H1 (cell line): ENCODE measurements at regions not wholly inside any gene's neighbourhood (a gene's known extent, or its start where the extent isn't known, plus 50 kb on each side); places are given as distances from the start of the nearest gene placed in this dataset.

Experiments
- CTCF ChIA-PET: fragments of 300-600 bp; sonication (Branson Sonifier 250); formaldehyde crosslinking; loops from one replicate; lab custom pipeline; 2021; ENCODE audit not compliant: partially characterized antibody; lab: Charles Lee
- POLR2A ChIA-PET: fragments of 300-600 bp; sonication (Branson Sonifier 250); formaldehyde crosslinking; loops from one replicate; lab custom pipeline; 2021; ENCODE audit warnings: inconsistent platforms; ENCODE audit not compliant: partially characterized antibody; lab: Charles Lee
- DNase-seq, 2 experiments: peaks; one replicate each; pipeline versions ENCODE4 v3.0.0 to v3.0.0-alpha.2; 2010 to 2022; ENCODE audit warnings: low spot score in 2 of 2, low read depth in 1 of 2, mixed read lengths in 1 of 2
- FAIRE-seq: peaks from 2 replicates; lab custom pipeline; 2011; peaks lifted over from hg19 to GRCh38; lab: Jason Lieb, UNC
- H2AFZ ChIP-seq: 2 replicates; pipeline ENCODE4 v1.8.1; 2012; ENCODE audit warnings: low read length, inconsistent platforms
- H2AK5ac ChIP-seq: 2 replicates; pipeline ENCODE4 v1.6.1; 2013; ENCODE audit warnings: low read depth, low read length
- H2BK120ac ChIP-seq: replicated peaks from 2 replicates; pipeline ENCODE3; 2013; ENCODE audit warnings: low read depth, low read length, inconsistent platforms
- H2BK12ac ChIP-seq: 2 replicates; pipeline ENCODE4 v1.6.1; 2013; ENCODE audit warnings: low read depth, low read length
- H2BK15ac ChIP-seq: 2 replicates; pipeline ENCODE4 v1.6.1; 2013; ENCODE audit warnings: low read length
- H2BK20ac ChIP-seq: 2 replicates; pipeline ENCODE4 v1.6.1; 2013; ENCODE audit warnings: low read length
- H2BK5ac ChIP-seq: 2 replicates; pipeline ENCODE4 v1.6.1; 2013; ENCODE audit warnings: low read depth, low read length
- H3K14ac ChIP-seq: 2 replicates; pipeline ENCODE4 v1.6.1; 2013; ENCODE audit warnings: inconsistent platforms; ENCODE audit not compliant: insufficient read length
- H3K18ac ChIP-seq: 2 replicates; pipeline ENCODE4 v1.6.1; 2013; ENCODE audit warnings: low read length; ENCODE audit errors: extremely low read depth
- H3K23ac ChIP-seq: 2 replicates; pipeline ENCODE4 v1.6.1; 2013; ENCODE audit warnings: inconsistent platforms; ENCODE audit not compliant: insufficient read length
- H3K23me2 ChIP-seq: 2 replicates; pipeline ENCODE4 v1.6.1; 2013; ENCODE audit warnings: low read depth, low read length
- H3K27ac ChIP-seq: 2 replicates; pipeline ENCODE4 v1.6.1; 2011; ENCODE audit warnings: low read depth, low read length, inconsistent platforms
- H3K27me3 ChIP-seq, 4 experiments: replicated peaks in 1 of 4; 1 replicate in 1 of 4; 2 replicates in 3 of 4; pipeline versions ENCODE4 v1.6.1 to v1.8.1; 2011 to 2013; ENCODE audit warnings: low read length in 3 of 4, mild to moderate bottlenecking in 3 of 4, inconsistent platforms in 2 of 4, mixed read lengths in 2 of 4, moderate library complexity in 1 of 4; ENCODE audit not compliant: control insufficient read depth in 3 of 4, insufficient read depth in 3 of 4; ENCODE audit errors: extremely low read depth in 1 of 4
- H3K36me3 ChIP-seq, 4 experiments: 2 replicates each; pipeline versions ENCODE4 v1.6.1 to v1.8.1; 2011 to 2013; ENCODE audit warnings: mild to moderate bottlenecking in 4 of 4, low read length in 3 of 4, moderate library complexity in 2 of 4, control low read depth in 1 of 4, inconsistent platforms in 1 of 4; ENCODE audit not compliant: insufficient read depth in 4 of 4, control insufficient read depth in 2 of 4
- H3K4ac ChIP-seq: replicated peaks from 2 replicates; pipeline ENCODE3; 2013; ENCODE audit warnings: low read length, low read depth, mixed read lengths, inconsistent platforms; ENCODE audit not compliant: insufficient read length
- H3K4me1 ChIP-seq, 4 experiments: replicated peaks in 1 of 4; 1 replicate in 1 of 4; 2 replicates in 3 of 4; pipeline versions ENCODE4 v1.6.1 to v1.8.1; 2011 to 2013; ENCODE audit warnings: low read length in 3 of 4, inconsistent platforms in 2 of 4, mixed read lengths in 1 of 4; ENCODE audit not compliant: insufficient read depth in 4 of 4, control insufficient read depth in 3 of 4
- H3K4me2 ChIP-seq, 2 experiments: 2 replicates each; pipeline versions ENCODE4 v1.6.1 to v1.8.1; 2011 to 2013; ENCODE audit warnings: low read depth in 2 of 2, low read length in 2 of 2, control low read depth in 1 of 2, inconsistent platforms in 1 of 2, mild to moderate bottlenecking in 1 of 2; ENCODE audit not compliant: insufficient read depth in 1 of 2
- H3K4me3 ChIP-seq, 4 experiments: fragments of 200-600, 300-600 bp in 1 of 4; sonication (generic), shearing (Covaris generic), sonication (Bioruptor Twin) in 1 of 4; 2 replicates each; pipeline versions ENCODE4 v1.5.1 to v1.8.1; 2011 to 2016; ENCODE audit warnings: low read length in 4 of 4, low read depth in 3 of 4, control low read depth in 2 of 4, inconsistent platforms in 2 of 4, mild to moderate bottlenecking in 2 of 4, mixed read lengths in 1 of 4, moderate library complexity in 1 of 4; ENCODE audit not compliant: insufficient read depth in 2 of 4; ENCODE audit errors: extremely low read depth in 1 of 4
- H3K56ac ChIP-seq: replicated peaks from 2 replicates; pipeline ENCODE3; 2013; ENCODE audit warnings: low read depth, mild to moderate bottlenecking, mixed read lengths, low read length, inconsistent platforms; ENCODE audit not compliant: insufficient read length
- H3K79me1 ChIP-seq: 2 replicates; pipeline ENCODE4 v1.6.1; 2013; ENCODE audit warnings: low read depth, low read length, control low read depth
- H3K79me2 ChIP-seq, 2 experiments: 2 replicates each; pipeline versions ENCODE4 v1.6.1 to v1.8.1; 2012 to 2013; ENCODE audit warnings: low read length in 2 of 2, mild to moderate bottlenecking in 2 of 2, inconsistent platforms in 1 of 2; ENCODE audit not compliant: insufficient read depth in 2 of 2, control insufficient read depth in 1 of 2
- H3K9ac ChIP-seq, 4 experiments: replicated peaks in 1 of 4; 1 replicate in 1 of 4; 2 replicates in 3 of 4; pipeline versions ENCODE4 v1.6.1 to v1.8.1; 2011 to 2013; ENCODE audit warnings: low read depth in 3 of 4, low read length in 3 of 4, control low read depth in 2 of 4, mild to moderate bottlenecking in 2 of 4, moderate library complexity in 2 of 4, inconsistent platforms in 1 of 4; ENCODE audit errors: extremely low read depth in 1 of 4
- H3K9me3 ChIP-seq, 2 experiments: 2 replicates each; pipeline versions ENCODE4 v1.6.1 to v1.8.1; 2012 to 2013; ENCODE audit warnings: mild to moderate bottlenecking in 2 of 2, moderate library complexity in 2 of 2, control low read depth in 1 of 2, inconsistent platforms in 1 of 2, low read depth in 1 of 2, low read length in 1 of 2, mixed read lengths in 1 of 2; ENCODE audit not compliant: insufficient read depth in 2 of 2
- H4K20me1 ChIP-seq, 2 experiments: replicated peaks in 1 of 2; 2 replicates each; pipeline versions ENCODE3 to v1.8.1; 2011 to 2013; ENCODE audit warnings: inconsistent platforms in 2 of 2, low read length in 2 of 2, mild to moderate bottlenecking in 1 of 2; ENCODE audit not compliant: insufficient read depth in 2 of 2, control insufficient read depth in 1 of 2
- H4K5ac ChIP-seq: 2 replicates; pipeline ENCODE4 v1.6.1; 2013; ENCODE audit warnings: low read length, low read depth, mixed read lengths, inconsistent platforms; ENCODE audit not compliant: insufficient read length
- H4K8ac ChIP-seq: 2 replicates; pipeline ENCODE4 v1.8.0; 2013; ENCODE audit warnings: mild to moderate bottlenecking, moderate library complexity, low read length, inconsistent platforms; ENCODE audit not compliant: insufficient read depth; ENCODE audit errors: extremely low read depth
- H4K91ac ChIP-seq: replicated peaks from 2 replicates; pipeline ENCODE3; 2013; ENCODE audit warnings: low read length, mixed read lengths, inconsistent platforms; ENCODE audit not compliant: insufficient read length
- BRCA1 ChIP-seq: IDR thresholded peaks from 2 replicates; pipeline ENCODE4 v1.6.1; 2012; ENCODE audit warnings: low read depth, low read length, improper control_type of control experiment
- CHD1 ChIP-seq: IDR thresholded peaks from 2 replicates; pipeline ENCODE4 v1.6.1; 2012; ENCODE audit warnings: low read depth, low read length, improper control_type of control experiment
- EGR1 ChIP-seq: IDR thresholded peaks from 2 replicates; pipeline ENCODE4 v1.6.1; 2011; ENCODE audit warnings: low read depth, low read length, borderline replicate concordance
- FOSL1 ChIP-seq: IDR thresholded peaks from 2 replicates; pipeline ENCODE4 v1.6.1; 2011; ENCODE audit warnings: mild to moderate bottlenecking, low read depth, low read length, moderate library complexity; ENCODE audit not compliant: insufficient read depth
- NANOG ChIP-seq: IDR thresholded peaks from 2 replicates; pipeline ENCODE4 v1.6.1; 2011; ENCODE audit warnings: low read length, low read depth, mild to moderate bottlenecking, inconsistent platforms; ENCODE audit not compliant: insufficient read depth, poor library complexity, severe bottlenecking
- PHF8 ChIP-seq: fragments of 200-600 bp; sonication (generic); conservative IDR thresholded peaks from 2 replicates; pipeline ENCODE4 v1.7.1; 2012; ENCODE audit warnings: low read depth, mild to moderate bottlenecking, inconsistent platforms, low read length, moderate library complexity
- SAP30 ChIP-seq: fragments of 300-600 bp; sonication (generic); IDR thresholded peaks from 2 replicates; pipeline ENCODE4 v1.7.1; 2012; ENCODE audit warnings: low read length, moderate library complexity, mild to moderate bottlenecking, inconsistent platforms; ENCODE audit not compliant: insufficient read depth, insufficient replicate concordance
- SIN3A ChIP-seq, 2 experiments: IDR thresholded peaks in 1 of 2; conservative IDR thresholded peaks in 1 of 2; 2 replicates each; pipeline ENCODE4 v1.6.1; 2011 to 2012; ENCODE audit warnings: low read length in 2 of 2, improper control_type of control experiment in 1 of 2, low read depth in 1 of 2, mild to moderate bottlenecking in 1 of 2
- SUZ12 ChIP-seq: fragments of 200-600 bp; sonication (generic); IDR thresholded peaks from 2 replicates; pipeline ENCODE4 v1.6.1; 2012; ENCODE audit warnings: mild to moderate bottlenecking, inconsistent platforms, low read length, moderate library complexity, mixed read lengths
- ZNF274 ChIP-seq: IDR thresholded peaks from 2 replicates; pipeline ENCODE4 v1.7.0; 2012; ENCODE audit warnings: low read length, borderline replicate concordance; ENCODE audit errors: extremely low read depth
- WGBS, 2 experiments: shearing (Covaris generic) in 1 of 2; methylation state at CpG; one replicate each; pipeline versions ENCODE4 v1.1.6 to v1.1.7; 2013 to 2015; ENCODE audit warnings: low lambda C conversion rate in 2 of 2, mixed read lengths in 2 of 2, inconsistent platforms in 1 of 2, low coverage in 1 of 2, missing lambda C conversion rate in 1 of 2; ENCODE audit not compliant: insufficient replicate concordance in 2 of 2, insufficient coverage in 1 of 2, insufficient read length in 1 of 2; ENCODE audit errors: extremely low coverage in 1 of 2, missing lambda C conversion rate in 1 of 2; 5-methylcytosine and 5-hydroxymethylcytosine counted together
- TF ChIP-seq, protein P1 (sequence below), 3 experiments: IDR thresholded peaks; 1 replicate in 2 of 3; 2 replicates in 1 of 3; pipeline versions ENCODE4 v1.5.1 to v1.6.1; 2011; ENCODE audit warnings: low read length in 3 of 3, mild to moderate bottlenecking in 3 of 3, inconsistent platforms in 2 of 3, low read depth in 1 of 3, moderate library complexity in 1 of 3; ENCODE audit not compliant: insufficient read depth in 1 of 3; ENCODE audit errors: control extremely low read depth in 1 of 3

DNA sequence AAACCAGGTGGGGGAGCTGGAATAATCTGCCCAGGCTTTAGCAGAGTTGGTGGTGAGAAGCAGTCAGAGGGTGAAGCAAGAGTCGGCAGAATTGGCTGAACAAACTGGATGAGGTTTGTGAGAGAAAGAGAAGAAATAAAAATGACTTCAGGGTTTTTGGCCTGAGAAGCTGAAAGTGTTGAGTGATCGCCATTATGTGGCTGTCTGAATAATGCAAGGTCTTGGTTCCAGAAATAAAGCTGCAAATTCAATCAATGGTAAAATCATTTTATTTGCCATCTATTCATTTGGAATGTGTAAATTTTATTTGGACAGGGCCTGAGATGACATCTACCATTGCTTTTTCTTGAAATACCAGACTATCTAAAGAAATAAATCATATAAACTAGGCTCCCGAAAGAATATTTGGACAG is 50.4 kb upstream of the DAB2 start:
- Histone ChIP-seq H2BK12ac (no peak overlapping the region), H4K91ac (no peak overlapping the region), H3K4me1 (0 out of 7 replicates have a peak, but pooled peaks cover 0 to 2% (median 0%) of the 10 kb centered on the region in 4 experiments), H3K27ac (no peak overlapping the region), H3K79me2 (no peaks in the 10 kb centered on the region), H3K27me3 (no peaks in the 10 kb centered on the region), H4K8ac (no peak overlapping the region; the same call in 1 of the 2 replicates), H3K9me3 (no peaks in the 10 kb centered on the region), H3K18ac (no peak overlapping the region), H4K5ac (no peak overlapping the region), H3K4ac (no peak overlapping the region), H3K9ac (no peak overlapping the region), H2BK20ac (no peak overlapping the region), H2AFZ (no peak overlapping the region), H3K4me3 (no peak overlapping the region), H3K79me1 (no peaks in the 10 kb centered on the region), H3K56ac (no peak overlapping the region), H2BK120ac (no peak overlapping the region), H2BK5ac (no peak overlapping the region), H3K36me3 (no peaks in the 10 kb centered on the region), H3K23me2 (no peaks in the 10 kb centered on the region), H3K23ac (no peak overlapping the region), H3K4me2 (no peak overlapping the region), H2AK5ac (no peak overlapping the region), H4K20me1 (no peaks in the 10 kb centered on the region), H2BK15ac (no peak overlapping the region), H3K14ac (no peak overlapping the region)
- no peak for FAIRE-seq
- ChIA-PET CTCF (no interaction called here), POLR2A (no interaction called here)
- 87% methylated on average over 3 of the region's 3 CpGs; no CpG with 5 or more reads in 1 of the 2 experiments for WGBS, 2 experiments
- DNase-seq: no peak
- no peak for TF ChIP-seq ZNF274
- no peak for TF ChIP-seq SUZ12
- TF ChIP-seq SAP30: no peak
- TF ChIP-seq FOSL1: no peak
- no peak for TF ChIP-seq PHF8
- TF ChIP-seq SIN3A (conservative IDR thresholded peaks at IDR 0.05 in 1 of 2, IDR thresholded peaks at IDR 0.05 in 1 of 2; ENCODE audit: low read depth in 1 of 2, low read length in 2 of 2): no peak
- no peak for TF ChIP-seq EGR1
- TF ChIP-seq, protein P1, sequence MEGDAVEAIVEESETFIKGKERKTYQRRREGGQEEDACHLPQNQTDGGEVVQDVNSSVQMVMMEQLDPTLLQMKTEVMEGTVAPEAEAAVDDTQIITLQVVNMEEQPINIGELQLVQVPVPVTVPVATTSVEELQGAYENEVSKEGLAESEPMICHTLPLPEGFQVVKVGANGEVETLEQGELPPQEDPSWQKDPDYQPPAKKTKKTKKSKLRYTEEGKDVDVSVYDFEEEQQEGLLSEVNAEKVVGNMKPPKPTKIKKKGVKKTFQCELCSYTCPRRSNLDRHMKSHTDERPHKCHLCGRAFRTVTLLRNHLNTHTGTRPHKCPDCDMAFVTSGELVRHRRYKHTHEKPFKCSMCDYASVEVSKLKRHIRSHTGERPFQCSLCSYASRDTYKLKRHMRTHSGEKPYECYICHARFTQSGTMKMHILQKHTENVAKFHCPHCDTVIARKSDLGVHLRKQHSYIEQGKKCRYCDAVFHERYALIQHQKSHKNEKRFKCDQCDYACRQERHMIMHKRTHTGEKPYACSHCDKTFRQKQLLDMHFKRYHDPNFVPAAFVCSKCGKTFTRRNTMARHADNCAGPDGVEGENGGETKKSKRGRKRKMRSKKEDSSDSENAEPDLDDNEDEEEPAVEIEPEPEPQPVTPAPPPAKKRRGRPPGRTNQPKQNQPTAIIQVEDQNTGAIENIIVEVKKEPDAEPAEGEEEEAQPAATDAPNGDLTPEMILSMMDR (IDR thresholded peaks at IDR 0.05; ENCODE audit: control extremely low read depth in 1 of 3, insufficient read depth in 1 of 3, low read depth in 1 of 3, low read length in 3 of 3): no peak
- TF ChIP-seq NANOG: no peak
- TF ChIP-seq CHD1: no peak
- TF ChIP-seq BRCA1: no peak
